Testis (tissue), 2 donors: ENCODE measurements at regions not wholly inside any gene's neighbourhood (a gene's known extent, or its start where the extent isn't known, plus 50 kb on each side); places are given as distances from the start of the nearest gene placed in this dataset.

ENCODE experiments used
- DNase-seq: peaks from one replicate; pipeline ENCODE4 v3.0.0-alpha.2; 2019
- H3K27ac ChIP-seq, 2 donors: fragments of 200-600 bp; sonication (generic); one replicate each; pipeline ENCODE4 v1.5.1; 2019
- H3K27me3 ChIP-seq: fragments of 200-600 bp; sonication (generic); one replicate; pipeline ENCODE4 v1.5.1; 2019
- H3K36me3 ChIP-seq: fragments of 200-600 bp; sonication (generic); one replicate; pipeline ENCODE4 v1.5.1; 2017; ENCODE audit warnings: low read depth; ENCODE audit errors: missing control alignments
- H3K4me1 ChIP-seq: fragments of 200-600 bp; sonication (generic); one replicate; pipeline ENCODE4 v1.5.1; 2019
- H3K4me3 ChIP-seq, 2 donors: fragments of 200-600 bp; sonication (generic); one replicate each; pipeline ENCODE4 v1.5.1; 2017 to 2019
- H3K9me3 ChIP-seq: fragments of 200-600 bp; sonication (generic); one replicate; pipeline ENCODE4 v1.5.1; 2017
- CTCF ChIP-seq, 3 experiments: fragments of 450-650 bp in 2 of 3; fragments of 200-600 bp in 1 of 3; sonication (generic) in 1 of 3; IDR thresholded peaks; one replicate each; pipeline ENCODE4 v1.5.1; 2016 to 2019; ENCODE audit warnings: antibody characterized with exemption in 3 of 3, mild to moderate bottlenecking in 2 of 3, moderate library complexity in 1 of 3
- POLR2A ChIP-seq: fragments of 450-650 bp; IDR thresholded peaks from one replicate; pipeline ENCODE4 v1.6.1; 2017; ENCODE audit warnings: antibody characterized with exemption, mild to moderate bottlenecking, moderate library complexity
- WGBS, 2 donors: methylation state at CpG; one replicate each; pipeline ENCODE4 v1.1.5; 2018; 5-methylcytosine and 5-hydroxymethylcytosine counted together
- intact Hi-C: fragments of 100-400 bp; cut with DNase I; formaldehyde crosslinking; loops from one replicate; pipeline ENCODE4 v1.15.1; 2023; ENCODE audit warnings: low total_unique reads

- no peak for DNase-seq
- WGBS, 2 donors = 55 to 75% methylated on average over 3 of the region's 3 CpGs
- H3K9me3 ChIP-seq = no peaks in the 10 kb centered on the region
- no peak overlapping the region for H3K4me3 ChIP-seq
- no peak overlapping the region for H3K27ac ChIP-seq
- H3K36me3 ChIP-seq = no peaks in the 10 kb centered on the region
- no peaks in the 10 kb centered on the region for H3K4me1 ChIP-seq
- no peaks in the 10 kb centered on the region for H3K27me3 ChIP-seq
- TF ChIP-seq POLR2A = no peak
- no peak for TF ChIP-seq CTCF (IDR thresholded peaks at IDR 0.05)
- intact Hi-C loops = no loop called here
These were observed 927.9 kb upstream of the B3GALT2 start for GRCh38 chr1:194114288-194114687.

GRCh38 chr1:194105381-194105780, 919.0 kb upstream of the B3GALT2 start:
- Histone ChIP-seq H3K9me3 (no peaks in the 10 kb centered on the region), H3K4me3 (no peak overlapping the region), H3K4me1 (no peaks in the 10 kb centered on the region), H3K36me3 (no peaks in the 10 kb centered on the region), H3K27me3 (no peaks in the 10 kb centered on the region), H3K27ac (no peak overlapping the region)
- intact Hi-C loops = no loop called here
- no peak for DNase-seq
- 90 to 91% methylated on average over 2 of the region's 2 CpGs for WGBS, 2 donors
- TF ChIP-seq POLR2A = no peak
- TF ChIP-seq CTCF (IDR thresholded peaks at IDR 0.05) = no peak

- TF ChIP-seq CTCF (IDR thresholded peaks at IDR 0.05) (no peak), POLR2A (no peak)
- Histone ChIP-seq H3K4me3 (no peak overlapping the region), H3K27ac (no peak overlapping the region), H3K27me3 (no peaks in the 10 kb centered on the region), H3K4me1 (no peaks in the 10 kb centered on the region), H3K36me3 (no peaks in the 10 kb centered on the region), H3K9me3 (no peaks in the 10 kb centered on the region)
- WGBS, 2 donors = 75 to 83% methylated on average over 1 to 2 of the region's 2 CpGs
- intact Hi-C loops = no loop called here
- no peak for DNase-seq
These were observed 917.9 kb upstream of the B3GALT2 start for GRCh38 chr1:194104247-194104844.

GRCh38 chr1:194103516-194104246, 917.3 kb upstream of the B3GALT2 start:
- 90% methylated on average over 2 of the region's 2 CpGs; no CpG with 5 or more reads in 1 of the 2 donors for WGBS, 2 donors
- TF ChIP-seq POLR2A (no peak), CTCF (IDR thresholded peaks at IDR 0.05) (no peak)

GRCh38 chr1:194103101-194103500, 916.7 kb upstream of the B3GALT2 start:
- Histone ChIP-seq H3K36me3 (no peaks in the 10 kb centered on the region), H3K4me3 (no peak overlapping the region), H3K27ac (no peak overlapping the region), H3K9me3 (no peaks in the 10 kb centered on the region), H3K4me1 (no peaks in the 10 kb centered on the region), H3K27me3 (no peaks in the 10 kb centered on the region)
- no peak for TF ChIP-seq POLR2A
- no peak for TF ChIP-seq CTCF (IDR thresholded peaks at IDR 0.05)
- intact Hi-C loops = no loop called here
- no peak for DNase-seq
- 93 to 100% methylated on average over 1 of the region's 1 CpG for WGBS, 2 donors

More at GRCh38 chr1:194103516-194104246, 917.3 kb upstream of the B3GALT2 start:
- H3K36me3 ChIP-seq = no peaks in the 10 kb centered on the region
- no peak for DNase-seq
- H3K4me3 ChIP-seq = no peak overlapping the region
- intact Hi-C loops = no loop called here
- no peaks in the 10 kb centered on the region for H3K27me3 ChIP-seq
- H3K27ac ChIP-seq = no peak overlapping the region
- H3K9me3 ChIP-seq = no peaks in the 10 kb centered on the region
- H3K4me1 ChIP-seq = no peaks in the 10 kb centered on the region
